ENCODE measurements at regions not wholly inside any gene's neighbourhood (a gene's known extent, or its start where the extent isn't known, plus 50 kb on each side); places are given as distances from the start of the nearest gene placed in this dataset.

DNA sequence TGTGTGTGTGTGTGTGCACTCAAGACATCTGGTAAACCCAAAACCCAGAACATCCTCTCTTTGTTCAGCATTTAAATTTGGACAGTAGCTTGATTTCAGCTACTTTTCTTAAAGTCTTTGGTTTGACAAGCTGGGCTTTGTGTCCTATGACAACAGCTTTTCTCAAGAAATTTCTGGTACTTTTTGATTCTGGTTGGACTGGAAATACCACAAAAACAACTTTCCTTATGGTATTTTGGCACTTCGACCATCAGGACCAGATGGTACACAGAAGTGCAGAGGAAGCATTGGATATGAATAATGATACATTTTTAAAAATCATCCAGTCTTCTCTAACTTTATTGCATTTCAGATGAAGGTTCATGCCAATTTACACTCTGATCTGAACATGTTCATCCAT, 286.6 kb upstream of the FLRT2 start:
- no peaks in the 10 kb centered on the region for H3K4me1 ChIP-seq (ENCODE audit: insufficient read depth)
- H3K27me3 ChIP-seq, result no peaks in the 10 kb centered on the region
- no peaks in the 10 kb centered on the region for H3K36me3 ChIP-seq (replicated peaks; ENCODE audit: insufficient read depth, low read depth)
- no peak overlapping the region for H3K4me2 ChIP-seq
- no peaks in the 10 kb centered on the region for H4K20me1 ChIP-seq (ENCODE audit: insufficient read depth, poor library complexity, severe bottlenecking)
- WGBS (ENCODE audit: low lambda C conversion rate, missing lambda C conversion rate), result 96% methylated on average over 1 of the region's 1 CpG
- no peak overlapping the region for H3K4me3 ChIP-seq
- TF ChIP-seq EZH2 (IDR thresholded peaks at IDR 0.05; ENCODE audit: borderline replicate concordance) (no peak), EZH2phosphoT487 (IDR thresholded peaks at IDR 0.05; ENCODE audit: low read depth, severe bottlenecking, unreplicated experiment) (no peak)
- TF ChIP-seq, protein P1, sequence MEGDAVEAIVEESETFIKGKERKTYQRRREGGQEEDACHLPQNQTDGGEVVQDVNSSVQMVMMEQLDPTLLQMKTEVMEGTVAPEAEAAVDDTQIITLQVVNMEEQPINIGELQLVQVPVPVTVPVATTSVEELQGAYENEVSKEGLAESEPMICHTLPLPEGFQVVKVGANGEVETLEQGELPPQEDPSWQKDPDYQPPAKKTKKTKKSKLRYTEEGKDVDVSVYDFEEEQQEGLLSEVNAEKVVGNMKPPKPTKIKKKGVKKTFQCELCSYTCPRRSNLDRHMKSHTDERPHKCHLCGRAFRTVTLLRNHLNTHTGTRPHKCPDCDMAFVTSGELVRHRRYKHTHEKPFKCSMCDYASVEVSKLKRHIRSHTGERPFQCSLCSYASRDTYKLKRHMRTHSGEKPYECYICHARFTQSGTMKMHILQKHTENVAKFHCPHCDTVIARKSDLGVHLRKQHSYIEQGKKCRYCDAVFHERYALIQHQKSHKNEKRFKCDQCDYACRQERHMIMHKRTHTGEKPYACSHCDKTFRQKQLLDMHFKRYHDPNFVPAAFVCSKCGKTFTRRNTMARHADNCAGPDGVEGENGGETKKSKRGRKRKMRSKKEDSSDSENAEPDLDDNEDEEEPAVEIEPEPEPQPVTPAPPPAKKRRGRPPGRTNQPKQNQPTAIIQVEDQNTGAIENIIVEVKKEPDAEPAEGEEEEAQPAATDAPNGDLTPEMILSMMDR (IDR thresholded peaks at IDR 0.05; ENCODE audit: poor library complexity), result no peak
- DNase-seq (ENCODE audit: low spot score), result no peak
- H3K9me2 ChIP-seq (replicated peaks; ENCODE audit: insufficient read depth), result no peaks in the 10 kb centered on the region
- H3K9me3 ChIP-seq (ENCODE audit: low read depth), result no peaks in the 10 kb centered on the region
- no peak overlapping the region for H2AFZ ChIP-seq
- H3K79me2 ChIP-seq, result no peaks in the 10 kb centered on the region
- no peak overlapping the region for H3K27ac ChIP-seq

DNA sequence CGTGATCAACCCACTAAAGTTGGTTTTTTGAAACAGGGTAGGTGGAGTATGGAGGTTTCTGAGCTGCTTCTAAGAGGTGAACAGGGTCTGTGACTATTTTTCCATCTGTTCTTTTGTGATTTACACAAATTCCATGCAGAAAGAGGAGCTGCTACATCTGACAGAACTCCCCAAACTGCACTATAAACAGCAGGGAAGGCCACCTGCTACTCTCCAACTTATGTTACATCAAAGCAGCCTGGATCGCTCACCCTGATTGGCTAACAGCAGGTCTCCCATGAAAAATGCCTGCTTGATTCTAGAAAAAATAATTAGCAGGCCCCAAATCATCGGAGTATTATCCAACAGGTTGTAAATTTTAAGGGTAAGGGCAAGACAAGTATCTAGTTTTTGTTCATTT, 282.9 kb upstream of the FLRT2 start:
- Histone ChIP-seq H3K4me3 (no peak overlapping the region), H3K4me1 (ENCODE audit: insufficient read depth) (peaks cover 6% of the 10 kb centered on the region), H3K9me2 (replicated peaks; ENCODE audit: insufficient read depth) (no peaks in the 10 kb centered on the region), H4K20me1 (ENCODE audit: insufficient read depth, poor library complexity, severe bottlenecking) (no peaks in the 10 kb centered on the region), H3K79me2 (no peaks in the 10 kb centered on the region), H3K27ac (no peak overlapping the region), H3K36me3 (replicated peaks; ENCODE audit: insufficient read depth, low read depth) (no peaks in the 10 kb centered on the region), H2AFZ (no peak overlapping the region), H3K9me3 (ENCODE audit: low read depth) (no peaks in the 10 kb centered on the region), H3K27me3 (no peaks in the 10 kb centered on the region), H3K4me2 (no peak overlapping the region)
- no peak for DNase-seq (ENCODE audit: low spot score)
- no peak for TF ChIP-seq EZH2 (IDR thresholded peaks at IDR 0.05; ENCODE audit: borderline replicate concordance)
- TF ChIP-seq, protein P1 (IDR thresholded peaks at IDR 0.05; ENCODE audit: poor library complexity), result no peak
- TF ChIP-seq EZH2phosphoT487 (IDR thresholded peaks at IDR 0.05; ENCODE audit: low read depth, severe bottlenecking, unreplicated experiment), result no peak
- WGBS (ENCODE audit: low lambda C conversion rate, missing lambda C conversion rate), result 84% methylated on average over 3 of the region's 3 CpGs

DNA sequence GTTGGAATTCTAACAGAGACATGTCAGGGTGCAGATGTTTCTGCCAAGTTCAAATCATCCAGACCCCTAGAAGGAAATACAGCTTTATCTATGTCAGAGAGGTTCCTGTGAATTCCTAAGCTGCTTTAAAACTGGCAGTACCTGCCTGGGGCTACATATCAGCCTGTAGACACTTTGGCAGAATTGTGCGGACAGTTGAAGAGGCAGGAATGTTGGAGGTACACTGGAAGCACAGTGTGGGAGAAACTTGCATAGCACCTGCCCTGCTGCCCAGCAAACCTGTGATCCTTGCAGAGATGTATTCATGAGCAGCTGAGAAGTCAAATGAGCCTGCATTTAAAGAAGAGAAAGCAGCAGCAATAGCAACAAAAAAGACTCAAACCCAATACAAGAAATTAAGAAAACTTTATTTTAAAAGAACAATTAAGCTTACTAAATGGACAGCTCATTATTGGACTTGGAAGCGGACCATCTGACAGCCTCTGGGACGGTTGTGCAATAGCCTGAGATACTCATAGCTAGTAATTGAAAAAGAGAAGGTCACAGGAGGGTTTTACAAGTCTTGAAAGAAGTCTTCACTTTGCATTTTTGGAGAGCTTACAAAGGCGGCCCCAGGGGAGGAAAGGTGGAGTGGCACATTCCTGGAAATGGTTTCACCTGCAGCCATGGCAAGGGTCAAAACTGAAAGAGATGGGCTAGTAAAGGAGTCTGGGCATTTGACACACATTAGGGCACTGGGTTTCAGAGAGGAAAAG, 280.9 kb upstream of the FLRT2 start:
- H3K9me2 ChIP-seq (replicated peaks; ENCODE audit: insufficient read depth), result no peaks in the 10 kb centered on the region
- H3K9me3 ChIP-seq (ENCODE audit: low read depth), result no peaks in the 10 kb centered on the region
- H3K27me3 ChIP-seq, result no peaks in the 10 kb centered on the region
- WGBS (ENCODE audit: low lambda C conversion rate, missing lambda C conversion rate), result 73% methylated on average over 4 of the region's 4 CpGs
- no peak overlapping the region for H2AFZ ChIP-seq
- H3K27ac ChIP-seq, result no peak overlapping the region
- H3K36me3 ChIP-seq (replicated peaks; ENCODE audit: insufficient read depth, low read depth), result no peaks in the 10 kb centered on the region
- peak; percentile 5 for DNase-seq (ENCODE audit: low spot score)
- TF ChIP-seq, protein P1 (IDR thresholded peaks at IDR 0.05; ENCODE audit: poor library complexity), result no peak
- TF ChIP-seq EZH2phosphoT487 (IDR thresholded peaks at IDR 0.05; ENCODE audit: low read depth, severe bottlenecking, unreplicated experiment) (no peak), EZH2 (IDR thresholded peaks at IDR 0.05; ENCODE audit: borderline replicate concordance) (no peak)
- H3K79me2 ChIP-seq, result no peaks in the 10 kb centered on the region
- H3K4me2 ChIP-seq, result no peak overlapping the region
- peaks cover 6% of the 10 kb centered on the region for H3K4me1 ChIP-seq (ENCODE audit: insufficient read depth)
- H4K20me1 ChIP-seq (ENCODE audit: insufficient read depth, poor library complexity, severe bottlenecking), result no peaks in the 10 kb centered on the region
- H3K4me3 ChIP-seq, result no peak overlapping the region
